ENCODE measurements at regions not wholly inside any gene's neighbourhood (a gene's known extent, or its start where the extent isn't known, plus 50 kb on each side); places are given as distances from the start of the nearest gene placed in this dataset.
"Not testable (repeated sequence)": the region's sequence is repeated elsewhere in the genome, so short reads cannot be mapped to it uniquely, and the experiment has no call there.

DNA sequence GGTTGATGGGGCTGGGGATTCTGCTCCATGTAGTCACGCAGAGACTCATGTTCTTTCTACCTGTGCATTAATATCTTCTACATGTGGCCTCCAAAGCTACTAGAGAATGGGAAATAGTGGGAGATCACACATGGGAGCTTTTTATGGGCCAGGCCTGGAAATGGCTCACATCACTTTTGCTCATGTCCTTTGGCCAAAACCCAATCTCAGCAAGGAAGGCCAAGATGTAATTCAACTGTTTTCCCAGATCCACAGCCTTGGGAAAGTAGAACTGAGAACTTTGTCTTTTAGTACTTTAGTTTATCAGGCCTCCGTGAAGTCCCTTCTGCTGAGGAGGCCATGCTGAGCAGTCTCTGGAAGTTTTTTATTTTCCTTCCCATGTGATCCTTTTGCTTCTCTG is 73.2 kb upstream of the SLC4A7 start:
- H3K4me3 Mint-ChIP-seq: no peak overlapping the region
- no peak for ATAC-seq (replicated peaks; ENCODE audit: extremely low read depth, poor library complexity, severe bottlenecking)
- H3K9me3 Mint-ChIP-seq: no peaks in the 10 kb centered on the region
- no peak overlapping the region for H3K27ac Mint-ChIP-seq (ENCODE audit: low read depth)
- no peaks in the 10 kb centered on the region for H3K27me3 Mint-ChIP-seq
- peaks cover 4% of the 10 kb centered on the region for H3K4me1 Mint-ChIP-seq
- no peak for DNase-seq (ENCODE audit: low spot score in 2 of 2)
- no peaks in the 10 kb centered on the region for H3K36me3 Mint-ChIP-seq (ENCODE audit: insufficient read depth)

DNA sequence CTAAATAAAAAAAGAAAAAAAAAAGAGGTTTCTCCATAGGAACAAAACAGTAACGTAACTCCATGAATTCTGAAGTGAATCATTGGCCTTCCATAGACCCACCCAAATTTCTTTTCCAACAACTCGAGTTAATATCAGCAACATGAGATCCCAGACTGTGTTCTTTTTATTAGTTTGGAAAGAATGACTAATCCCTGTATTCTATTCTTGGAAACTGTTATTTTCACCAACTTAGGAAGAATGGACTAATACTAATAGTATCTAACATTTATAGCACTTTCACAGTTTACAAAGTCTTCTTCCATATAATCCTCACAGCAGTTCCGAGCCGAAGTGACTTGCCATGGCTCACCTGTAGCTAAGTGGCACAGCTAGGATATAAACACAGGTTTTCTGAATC is 72.7 kb upstream of the SLC4A7 start:
- ATAC-seq (replicated peaks; ENCODE audit: extremely low read depth, poor library complexity, severe bottlenecking) (no peak), DNase-seq (ENCODE audit: low spot score in 2 of 2) (no peak)
- H3K9me3 Mint-ChIP-seq: no peaks in the 10 kb centered on the region
- H3K27ac Mint-ChIP-seq (ENCODE audit: low read depth): no peak overlapping the region
- H3K36me3 Mint-ChIP-seq (ENCODE audit: insufficient read depth): no peaks in the 10 kb centered on the region
- no peaks in the 10 kb centered on the region for H3K27me3 Mint-ChIP-seq
- H3K4me3 Mint-ChIP-seq: no peak overlapping the region
- peaks cover 7% of the 10 kb centered on the region for H3K4me1 Mint-ChIP-seq

DNA sequence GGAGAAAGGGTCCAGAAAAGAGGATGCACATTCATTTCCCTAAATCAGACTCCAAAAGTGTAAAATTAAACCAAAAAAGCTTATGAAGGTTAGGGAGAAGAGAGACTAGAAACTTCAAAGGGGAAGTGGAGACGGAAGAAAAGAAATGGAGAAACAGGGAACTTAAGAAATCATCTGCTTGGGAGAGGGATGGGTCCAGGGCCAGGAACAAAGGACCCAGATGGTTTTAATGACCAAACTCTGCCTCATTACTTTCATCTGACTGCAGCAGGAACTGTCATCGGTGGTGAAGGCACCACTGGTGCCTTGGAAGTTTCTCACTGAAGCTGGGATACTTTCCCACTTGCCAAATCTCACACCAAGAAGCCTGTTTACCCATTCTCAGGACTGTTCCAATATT is 70.5 kb upstream of the SLC4A7 start:
- Mint-ChIP-seq H3K27me3 (peaks cover 4% of the 10 kb centered on the region), H3K36me3 (ENCODE audit: insufficient read depth) (no peaks in the 10 kb centered on the region), H3K27ac (ENCODE audit: low read depth) (no peak overlapping the region), H3K4me3 (no peak overlapping the region), H3K9me3 (no peaks in the 10 kb centered on the region), H3K4me1 (peaks cover 7% of the 10 kb centered on the region)
- ATAC-seq (replicated peaks; ENCODE audit: extremely low read depth, poor library complexity, severe bottlenecking) (no peak), DNase-seq (ENCODE audit: low spot score in 2 of 2) (no peak)

DNA sequence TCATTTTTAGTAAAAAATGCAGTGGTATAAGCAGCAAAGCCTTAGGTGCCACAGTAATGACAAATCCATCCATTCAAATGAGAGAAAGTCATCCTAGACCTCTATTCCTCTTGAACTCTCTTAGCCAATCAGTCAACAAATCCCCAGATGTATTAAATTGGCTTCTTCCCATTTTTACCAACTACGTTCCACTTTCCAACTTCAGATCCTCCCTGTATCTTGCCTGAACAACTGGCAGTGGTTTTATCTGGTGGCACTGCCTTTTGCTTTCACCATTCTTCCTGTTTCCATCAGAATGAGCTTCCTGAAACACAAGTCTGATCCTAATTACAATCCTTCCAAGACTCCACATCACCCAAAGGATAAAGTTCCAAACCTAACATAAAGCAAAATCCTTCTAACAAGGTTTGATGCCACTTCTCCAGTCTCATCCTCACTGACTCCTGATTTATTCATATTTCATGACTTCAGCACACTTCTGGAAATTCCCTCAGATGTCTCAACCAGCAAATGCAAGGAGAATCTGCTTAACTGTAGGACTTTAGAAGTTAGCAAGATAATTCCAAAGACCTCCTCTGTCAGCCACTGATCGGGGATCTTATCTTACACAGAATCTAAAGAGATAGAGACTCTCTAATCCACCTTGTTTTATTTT is 69.8 kb upstream of the SLC4A7 start:
- H3K4me1 Mint-ChIP-seq: peaks cover 7% of the 10 kb centered on the region
- H3K27me3 Mint-ChIP-seq: peaks cover 7% of the 10 kb centered on the region
- H3K4me3 Mint-ChIP-seq: no peak overlapping the region
- no peaks in the 10 kb centered on the region for H3K9me3 Mint-ChIP-seq
- H3K36me3 Mint-ChIP-seq (ENCODE audit: insufficient read depth): no peaks in the 10 kb centered on the region
- DNase-seq (ENCODE audit: low spot score in 2 of 2) (no peak), ATAC-seq (replicated peaks; ENCODE audit: extremely low read depth, poor library complexity, severe bottlenecking) (no peak)
- H3K27ac Mint-ChIP-seq (ENCODE audit: low read depth): no peak overlapping the region

DNA sequence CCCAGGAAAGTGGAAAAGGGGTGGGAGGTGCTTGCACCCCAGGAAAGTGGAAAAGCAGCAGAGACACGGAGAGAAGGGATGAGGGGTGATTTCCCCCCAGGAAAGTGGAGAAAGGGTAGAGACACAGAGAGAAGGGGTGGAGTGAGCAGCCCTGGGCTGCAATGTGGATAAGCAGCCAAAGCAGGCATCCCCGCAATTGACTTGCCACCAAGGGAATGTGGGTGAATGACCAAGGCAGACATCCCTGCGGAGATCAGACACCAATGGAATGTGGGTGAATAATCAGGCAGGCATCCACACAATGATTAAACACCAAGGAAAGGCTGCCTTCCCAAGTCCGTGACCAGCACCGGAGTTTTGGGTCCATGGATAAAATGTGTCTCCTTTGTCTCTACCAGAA is 68.5 kb upstream of the SLC4A7 start:
- not testable (repeated sequence) for H3K36me3 Mint-ChIP-seq (ENCODE audit: insufficient read depth); ATAC-seq (replicated peaks; ENCODE audit: extremely low read depth, poor library complexity, severe bottlenecking); H3K27ac Mint-ChIP-seq (ENCODE audit: low read depth); H3K27me3 Mint-ChIP-seq; DNase-seq (ENCODE audit: low spot score in 2 of 2); H3K9me3 Mint-ChIP-seq; H3K4me1 Mint-ChIP-seq; H3K4me3 Mint-ChIP-seq

DNA sequence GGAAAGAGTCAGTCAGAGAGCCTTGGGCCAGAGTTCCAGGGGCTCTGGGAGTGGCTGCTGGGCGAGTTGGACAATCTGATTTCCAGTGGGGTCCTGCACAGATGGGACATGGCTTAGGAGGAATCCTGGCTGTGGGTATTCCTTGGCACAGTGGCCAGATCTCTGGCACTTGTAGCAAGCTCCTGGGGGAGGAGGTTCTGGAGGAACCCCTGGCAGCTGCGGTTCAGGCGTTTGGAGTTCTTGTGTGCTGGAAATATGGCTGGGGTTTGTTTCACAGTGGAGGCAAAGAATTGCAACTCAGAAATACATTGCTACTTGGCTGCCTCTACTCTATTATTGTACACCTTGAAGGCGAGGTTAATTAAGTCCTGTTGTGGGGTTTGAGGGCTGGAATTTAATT is 67.2 kb upstream of the SLC4A7 start:
- H3K36me3 Mint-ChIP-seq (ENCODE audit: insufficient read depth); ATAC-seq (replicated peaks; ENCODE audit: extremely low read depth, poor library complexity, severe bottlenecking); H3K27ac Mint-ChIP-seq (ENCODE audit: low read depth); H3K27me3 Mint-ChIP-seq; H3K9me3 Mint-ChIP-seq; DNase-seq (ENCODE audit: low spot score in 2 of 2); H3K4me1 Mint-ChIP-seq; H3K4me3 Mint-ChIP-seq: not testable (repeated sequence)

DNA sequence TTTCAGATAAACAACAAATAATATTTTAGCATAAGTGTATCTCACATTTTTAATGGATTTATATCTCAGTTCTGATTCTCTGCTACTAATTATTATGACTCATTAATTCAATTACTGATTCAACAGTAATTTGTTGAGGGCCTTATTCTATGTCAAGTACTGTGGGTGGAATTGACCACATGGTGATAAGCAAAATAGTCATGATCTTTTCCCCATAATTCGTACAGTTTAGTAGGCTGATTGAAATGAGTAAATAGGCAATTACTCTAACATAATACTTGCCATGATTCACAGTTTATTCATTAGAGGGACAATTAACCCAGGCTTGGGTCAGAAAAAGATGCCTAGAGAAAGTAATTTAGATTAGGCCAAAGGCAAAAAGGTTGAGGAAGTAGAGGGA is 60.9 kb upstream of the SLC4A7 start:
- no peaks in the 10 kb centered on the region for H3K4me1 Mint-ChIP-seq
- H3K4me3 Mint-ChIP-seq: no peak overlapping the region
- H3K27ac Mint-ChIP-seq (ENCODE audit: low read depth): no peak overlapping the region
- ATAC-seq (replicated peaks; ENCODE audit: extremely low read depth, poor library complexity, severe bottlenecking) (no peak), DNase-seq (ENCODE audit: low spot score in 2 of 2) (no peak)
- H3K9me3 Mint-ChIP-seq: no peaks in the 10 kb centered on the region
- no peaks in the 10 kb centered on the region for H3K36me3 Mint-ChIP-seq (ENCODE audit: insufficient read depth)
- peaks cover 7% of the 10 kb centered on the region for H3K27me3 Mint-ChIP-seq

DNA sequence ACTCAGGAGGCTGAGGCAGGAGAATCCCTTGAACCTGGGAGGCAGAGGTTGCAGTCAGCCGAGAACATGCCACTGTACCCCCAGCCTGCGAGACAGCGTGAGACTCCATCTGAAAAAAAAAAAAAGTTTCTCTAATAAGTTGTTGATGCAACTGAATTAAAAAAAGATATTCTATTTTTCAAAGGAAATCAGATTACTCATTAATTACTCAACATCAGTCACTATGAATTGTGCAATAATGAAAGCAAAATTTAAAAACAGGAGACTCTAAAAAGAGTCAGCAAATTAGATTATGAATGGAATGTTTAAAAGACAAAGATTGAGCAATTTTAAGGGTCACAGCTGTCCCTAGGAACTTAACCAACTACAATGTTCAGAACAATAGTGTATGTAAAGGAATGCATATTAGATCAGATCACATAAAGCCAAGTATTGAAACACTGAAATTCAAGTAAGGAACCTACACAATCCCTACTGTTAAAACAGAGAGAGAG is 60.2 kb upstream of the SLC4A7 start:
- peaks cover under 1% of the 10 kb centered on the region for H3K27me3 Mint-ChIP-seq
- no peak overlapping the region for H3K27ac Mint-ChIP-seq (ENCODE audit: low read depth)
- DNase-seq (ENCODE audit: low spot score in 2 of 2) (no peak), ATAC-seq (replicated peaks; ENCODE audit: extremely low read depth, poor library complexity, severe bottlenecking) (no peak)
- H3K4me3 Mint-ChIP-seq: no peak overlapping the region
- H3K9me3 Mint-ChIP-seq: no peaks in the 10 kb centered on the region
- H3K36me3 Mint-ChIP-seq (ENCODE audit: insufficient read depth): no peaks in the 10 kb centered on the region
- H3K4me1 Mint-ChIP-seq: no peaks in the 10 kb centered on the region

DNA sequence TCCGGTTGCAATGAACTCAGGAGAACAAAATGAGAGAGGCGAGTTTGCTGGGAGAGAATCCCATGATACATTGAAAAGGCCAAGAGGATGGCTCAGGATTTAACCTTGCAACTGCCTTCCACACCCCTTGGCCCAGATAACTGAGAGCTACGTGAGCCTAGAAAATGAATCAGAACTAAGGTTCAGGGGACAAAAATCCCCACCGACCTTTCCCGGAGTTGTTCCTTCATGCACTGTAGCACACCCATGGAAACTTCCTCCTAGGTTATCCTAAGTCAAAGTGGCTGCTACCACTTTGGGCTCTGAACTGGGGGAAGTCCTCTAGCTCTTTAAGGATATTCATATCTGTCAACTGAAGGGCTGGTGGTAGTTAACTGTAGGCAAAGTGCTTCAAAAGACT is 58.3 kb upstream of the SLC4A7 start:
- H3K4me1 Mint-ChIP-seq: no peaks in the 10 kb centered on the region
- no peaks in the 10 kb centered on the region for H3K9me3 Mint-ChIP-seq
- no peak overlapping the region for H3K27ac Mint-ChIP-seq (ENCODE audit: low read depth)
- ATAC-seq (replicated peaks; ENCODE audit: extremely low read depth, poor library complexity, severe bottlenecking) (no peak), DNase-seq (ENCODE audit: low spot score in 2 of 2) (no peak)
- no peaks in the 10 kb centered on the region for H3K36me3 Mint-ChIP-seq (ENCODE audit: insufficient read depth)
- H3K27me3 Mint-ChIP-seq: no peaks in the 10 kb centered on the region
- H3K4me3 Mint-ChIP-seq: no peak overlapping the region

DNA sequence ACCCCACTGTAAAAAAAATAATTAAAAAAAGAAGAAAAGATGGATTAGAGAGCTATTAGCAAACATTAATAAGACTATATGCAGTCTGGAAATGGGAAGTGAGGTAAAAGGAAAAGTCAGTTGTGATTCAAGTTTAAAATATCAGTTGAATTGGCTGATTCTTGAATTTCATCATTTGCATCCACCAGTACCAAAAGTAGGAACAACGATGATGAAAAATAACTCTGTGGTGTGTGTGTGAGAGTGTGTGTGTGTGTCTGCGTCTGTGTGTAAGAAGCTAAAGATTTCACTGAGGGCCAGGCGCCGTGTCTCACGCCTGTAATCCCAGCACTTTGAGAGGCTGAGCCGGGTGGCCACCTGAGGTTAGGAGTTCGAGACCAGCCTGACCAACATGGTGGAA is 56.0 kb upstream of the SLC4A7 start:
- DNase-seq (ENCODE audit: low spot score in 2 of 2) (no peak), ATAC-seq (replicated peaks; ENCODE audit: extremely low read depth, poor library complexity, severe bottlenecking) (no peak)
- Mint-ChIP-seq H3K36me3 (ENCODE audit: insufficient read depth) (peaks cover under 1% of the 10 kb centered on the region), H3K4me3 (no peak overlapping the region), H3K27me3 (no peaks in the 10 kb centered on the region), H3K9me3 (no peaks in the 10 kb centered on the region), H3K27ac (ENCODE audit: low read depth) (no peak overlapping the region), H3K4me1 (peaks cover 4% of the 10 kb centered on the region)

DNA sequence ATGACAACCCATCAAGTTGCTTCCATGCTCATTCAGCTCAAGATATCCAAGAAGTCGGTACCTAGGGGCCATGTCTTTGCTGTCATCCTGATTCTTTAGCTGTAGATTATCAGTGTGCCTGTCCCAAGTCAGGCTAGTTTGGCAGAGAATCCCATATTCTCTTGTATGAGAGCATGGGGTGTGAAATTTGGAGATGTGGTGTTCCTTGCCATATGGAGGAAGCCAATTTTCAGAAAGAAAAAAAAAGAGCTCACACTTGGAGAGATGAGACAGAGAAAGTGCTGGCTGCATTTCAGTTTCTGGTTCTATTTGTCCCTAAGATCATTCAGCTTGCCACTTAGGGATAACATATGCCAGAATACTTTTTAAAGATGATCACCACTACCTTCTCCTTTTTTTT is 52.3 kb upstream of the SLC4A7 start:
- H3K4me1 Mint-ChIP-seq: peaks cover 26% of the 10 kb centered on the region

DNA sequence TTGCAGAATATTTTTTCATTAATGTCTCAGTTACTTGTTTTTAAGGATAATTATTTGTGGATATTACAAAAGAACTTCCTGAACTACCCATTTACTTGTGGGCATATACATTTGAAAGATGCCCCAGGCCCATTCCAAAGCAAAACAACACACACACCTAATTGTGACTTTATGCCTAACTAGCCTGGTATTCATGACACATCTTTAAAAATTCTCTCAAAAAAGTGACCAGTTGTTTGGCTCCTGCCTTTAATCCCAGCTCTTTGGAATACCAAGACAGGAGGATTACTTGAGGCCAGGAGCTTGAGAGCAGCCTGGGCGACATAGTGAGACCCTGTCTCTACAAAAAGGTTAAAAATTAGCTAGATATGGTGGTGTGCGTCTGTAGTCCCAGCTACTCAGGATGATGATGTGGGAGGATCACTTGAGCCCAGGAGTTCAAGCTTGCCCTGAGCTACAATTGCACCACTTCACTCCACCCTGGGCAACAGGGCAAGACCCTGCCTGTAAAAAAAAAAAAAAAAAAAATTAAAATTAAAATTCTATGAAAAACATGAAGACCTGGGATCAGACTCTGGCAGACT is 51.7 kb upstream of the SLC4A7 start:
- ATAC-seq (replicated peaks; ENCODE audit: extremely low read depth, poor library complexity, severe bottlenecking) (no peak), DNase-seq (ENCODE audit: low spot score in 2 of 2) (no peak)
- Mint-ChIP-seq H3K27me3 (no peaks in the 10 kb centered on the region), H3K27ac (ENCODE audit: low read depth) (no peak overlapping the region), H3K4me1 (peaks cover 26% of the 10 kb centered on the region), H3K9me3 (no peaks in the 10 kb centered on the region), H3K4me3 (no peak overlapping the region), H3K36me3 (ENCODE audit: insufficient read depth) (peaks cover 6% of the 10 kb centered on the region)

More for the DNA sequence above, 52.3 kb upstream of the SLC4A7 start:
- H3K27me3 Mint-ChIP-seq: no peaks in the 10 kb centered on the region
- H3K4me3 Mint-ChIP-seq: no peak overlapping the region
- ATAC-seq (replicated peaks; ENCODE audit: extremely low read depth, poor library complexity, severe bottlenecking): no peak
- H3K9me3 Mint-ChIP-seq: no peaks in the 10 kb centered on the region
- no peak overlapping the region for H3K27ac Mint-ChIP-seq (ENCODE audit: low read depth)
- H3K36me3 Mint-ChIP-seq (ENCODE audit: insufficient read depth): peaks cover 6% of the 10 kb centered on the region
- no peak for DNase-seq (ENCODE audit: low spot score in 2 of 2)

DNA sequence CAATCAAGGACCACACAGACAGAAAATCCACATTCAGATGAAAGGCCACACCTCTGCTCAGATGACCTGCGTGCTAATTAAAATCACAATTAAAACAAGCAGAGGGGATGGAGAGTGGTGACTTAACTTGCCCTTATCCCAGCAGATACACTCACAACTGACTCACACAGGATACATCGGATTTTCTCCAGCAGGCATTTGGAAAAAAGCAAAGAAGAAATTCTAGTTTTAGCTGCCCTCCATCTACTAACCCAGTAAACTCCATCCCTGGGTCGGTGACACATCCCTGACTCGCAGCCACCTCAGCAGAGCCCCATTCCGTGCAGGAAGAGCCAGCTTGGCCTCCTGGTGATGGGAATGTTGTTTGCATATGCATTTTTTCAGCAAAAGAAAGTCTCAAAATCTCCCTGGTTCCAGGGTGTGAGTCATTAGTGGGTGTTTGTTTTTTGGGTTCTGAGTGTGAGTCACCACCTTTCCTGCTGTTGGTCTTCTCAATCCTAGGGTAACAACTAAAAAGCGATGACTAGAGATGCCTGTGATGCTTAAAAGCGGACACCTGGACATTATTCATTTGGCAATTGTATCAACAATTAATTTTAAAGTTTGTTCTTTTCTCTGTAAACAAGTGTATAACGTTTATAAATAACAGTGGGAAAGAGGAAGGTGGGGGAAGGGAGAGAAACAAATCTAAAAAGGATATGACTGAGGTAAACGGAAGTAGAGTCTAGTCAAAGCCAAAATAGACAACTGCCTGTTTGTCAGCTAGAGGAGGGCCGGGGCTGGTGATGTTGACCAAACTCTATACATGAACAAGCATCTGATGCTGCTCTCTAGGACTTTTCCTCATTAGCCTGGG is 49.8 kb upstream of the SLC4A7 start:
- peaks cover 8% of the 10 kb centered on the region for H3K36me3 Mint-ChIP-seq (ENCODE audit: insufficient read depth)
- H3K9me3 Mint-ChIP-seq: no peaks in the 10 kb centered on the region
- DNase-seq (ENCODE audit: low spot score in 2 of 2) (peak in 1 of 2 donors; percentile 26), ATAC-seq (replicated peaks; ENCODE audit: extremely low read depth, poor library complexity, severe bottlenecking) (peak; percentile 91)
- no peaks in the 10 kb centered on the region for H3K27me3 Mint-ChIP-seq
- H3K4me1 Mint-ChIP-seq: peaks cover 26% of the 10 kb centered on the region
- H3K27ac Mint-ChIP-seq (ENCODE audit: low read depth): peak overlapping the region; percentile 96
- peak overlapping the region; percentile 60 for H3K4me3 Mint-ChIP-seq

Data from central memory CD8-positive, alpha-beta T cell (primary cell).